ENCODE measurements at regions not wholly inside any gene's neighbourhood (a gene's known extent, or its start where the extent isn't known, plus 50 kb on each side); places are given as distances from the start of the nearest gene placed in this dataset.
A peak's percentile ranks its signal among the peaks of the same experiment; 100 is the strongest.
"Not testable (repeated sequence)": the region's sequence is repeated elsewhere in the genome, so short reads cannot be mapped to it uniquely, and the experiment has no call there.

DNA sequence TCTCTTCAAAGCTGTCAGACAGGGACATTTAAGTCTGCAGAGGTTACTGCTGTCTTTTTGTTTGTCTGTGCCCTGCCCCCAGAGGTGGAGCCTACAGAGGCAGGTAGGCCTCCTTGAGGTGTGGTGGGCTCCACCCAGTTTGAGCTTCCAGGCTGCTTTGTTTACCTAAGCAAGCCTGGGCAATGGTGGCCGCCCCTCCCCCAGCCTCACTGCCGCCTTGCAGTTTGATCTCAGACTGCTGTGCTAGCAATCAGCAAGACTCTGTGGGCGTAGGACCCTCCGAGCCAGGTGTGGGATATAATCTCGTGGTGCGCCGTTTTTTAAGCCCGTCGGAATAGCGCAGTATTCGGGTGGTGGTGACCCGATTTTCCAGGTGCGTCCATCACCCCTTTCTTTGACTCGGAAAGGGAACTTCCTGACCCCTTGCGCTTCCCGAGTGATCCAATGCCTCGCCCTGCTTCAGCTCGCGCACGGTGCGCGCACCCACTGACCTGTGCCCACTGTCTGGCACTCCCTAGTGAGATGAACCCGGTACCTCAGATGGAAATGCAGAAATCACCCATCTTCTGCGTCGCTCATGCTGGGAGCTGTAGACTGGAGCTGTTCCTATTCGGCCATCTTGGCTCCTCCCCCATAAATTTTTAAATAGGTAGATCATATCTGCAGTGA lies 785.1 kb downstream of the TDRD15 start:
- not testable (repeated sequence) for DNase-seq

DNA sequence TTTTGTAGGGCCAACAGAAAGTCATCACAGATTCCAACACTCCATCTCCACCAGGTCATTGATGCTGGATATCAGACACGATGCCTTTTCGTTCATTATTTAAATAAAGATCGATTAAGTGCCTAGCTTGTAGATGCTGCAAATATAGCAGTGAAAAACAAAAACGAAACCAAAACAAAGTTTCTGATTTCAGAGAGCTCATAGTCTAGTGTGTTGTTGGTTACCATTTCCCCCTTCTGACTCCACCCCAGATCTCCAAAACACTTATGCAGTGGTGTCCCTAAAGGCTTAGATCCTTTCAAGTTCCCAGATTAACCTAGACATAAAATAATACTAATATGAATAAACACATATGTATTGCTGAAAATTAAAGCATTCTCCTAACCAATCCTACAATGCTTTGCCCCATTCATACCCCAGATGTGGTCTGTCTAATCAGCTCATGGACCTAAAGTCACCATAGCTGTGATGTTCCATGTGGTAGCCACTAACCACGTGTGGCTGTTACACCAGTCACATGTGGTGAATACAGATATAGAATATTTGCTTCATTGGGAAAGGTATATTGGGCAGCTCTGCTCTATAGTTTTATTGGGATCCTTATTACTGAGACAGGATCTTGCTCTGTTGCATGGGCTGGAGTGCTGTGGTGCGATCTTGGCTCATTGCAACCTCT lies 787.2 kb downstream of the TDRD15 start:
- no peak for DNase-seq

DNA sequence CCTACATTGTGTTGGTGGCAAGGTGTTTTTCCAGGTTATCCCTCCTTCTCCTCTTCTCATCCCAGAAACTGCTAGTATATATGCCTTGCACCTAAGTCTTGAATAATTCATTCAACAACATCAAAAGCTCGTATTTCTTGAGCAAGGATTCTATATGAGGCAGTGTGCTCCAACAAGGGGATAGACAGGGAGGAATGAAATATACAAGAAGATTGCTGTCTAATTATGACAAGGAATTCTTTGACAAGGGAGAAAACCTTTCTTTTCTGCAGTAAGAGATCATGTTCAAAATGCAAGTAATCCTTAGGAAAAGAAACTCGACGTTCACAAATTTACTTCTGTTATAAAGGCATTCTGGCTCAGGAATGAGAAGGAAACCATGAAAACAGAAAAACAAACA lies 788.6 kb downstream of the TDRD15 start:
- DNase-seq: no peak

DNA sequence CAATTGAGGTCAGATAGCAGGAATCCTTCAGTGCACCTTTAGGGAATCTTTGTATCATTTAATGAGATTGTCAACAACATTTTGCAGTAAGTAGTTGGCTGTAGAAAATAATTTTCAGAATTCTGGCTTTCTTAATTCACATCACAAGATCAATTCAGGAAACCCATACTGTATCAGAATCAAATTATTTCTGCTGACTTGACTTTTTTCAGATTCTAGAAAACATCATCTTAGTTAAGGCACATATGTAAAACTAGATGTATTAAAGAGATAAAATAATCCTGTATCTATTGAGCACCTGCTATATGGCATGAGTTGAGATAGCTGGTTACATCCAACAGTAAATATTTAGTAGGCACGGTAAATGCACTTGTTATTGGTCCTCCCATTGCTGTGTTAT lies 791.4 kb downstream of the TDRD15 start:
- no peak for DNase-seq

DNA sequence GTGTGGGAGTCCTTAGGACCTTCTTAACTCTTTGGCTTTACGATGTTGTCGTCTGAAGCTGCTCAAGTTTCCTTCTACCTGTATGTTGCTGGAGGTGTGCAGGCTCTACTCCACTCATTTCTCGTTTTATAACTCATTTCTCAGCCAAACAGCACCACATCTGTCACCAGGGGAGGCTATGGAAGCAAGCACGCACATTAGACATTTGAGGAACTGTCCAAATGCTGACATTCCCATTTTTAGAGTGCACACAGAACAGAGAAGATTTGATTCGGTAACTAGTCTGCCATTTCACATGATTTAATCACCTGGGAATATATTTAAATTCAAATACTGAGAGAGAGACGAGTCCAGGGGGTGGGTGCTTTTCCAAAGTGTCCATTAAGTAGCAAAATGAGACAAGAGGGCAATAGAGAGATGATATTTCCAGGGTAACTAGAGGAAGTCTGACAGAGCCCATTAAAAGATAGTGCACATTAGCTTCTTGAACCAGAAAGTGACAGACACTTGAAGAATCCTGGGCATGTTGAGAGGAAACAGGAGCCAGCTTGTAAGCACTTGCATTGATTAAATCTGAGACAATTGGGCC lies 793.3 kb downstream of the TDRD15 start:
- DNase-seq: no peak

DNA sequence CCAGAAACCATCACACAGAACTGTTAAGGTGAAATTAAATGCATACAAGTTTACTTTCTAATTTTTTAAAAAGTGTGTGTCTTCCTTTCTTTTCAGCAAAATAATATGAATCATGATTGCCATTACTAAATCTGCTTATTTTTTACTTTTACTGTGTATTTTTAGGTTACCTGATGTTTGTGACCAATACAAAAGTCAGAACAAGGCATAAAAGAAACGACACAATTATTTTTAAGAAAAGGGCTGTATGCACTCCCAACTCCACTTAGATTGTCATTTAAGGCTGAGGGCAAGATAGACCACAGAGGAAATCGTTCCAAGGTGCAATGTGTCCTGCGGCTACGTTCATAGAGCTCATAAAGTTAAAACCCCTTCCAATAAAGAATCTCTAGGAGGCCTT lies 797.0 kb downstream of the TDRD15 start:
- no peak for DNase-seq

DNA sequence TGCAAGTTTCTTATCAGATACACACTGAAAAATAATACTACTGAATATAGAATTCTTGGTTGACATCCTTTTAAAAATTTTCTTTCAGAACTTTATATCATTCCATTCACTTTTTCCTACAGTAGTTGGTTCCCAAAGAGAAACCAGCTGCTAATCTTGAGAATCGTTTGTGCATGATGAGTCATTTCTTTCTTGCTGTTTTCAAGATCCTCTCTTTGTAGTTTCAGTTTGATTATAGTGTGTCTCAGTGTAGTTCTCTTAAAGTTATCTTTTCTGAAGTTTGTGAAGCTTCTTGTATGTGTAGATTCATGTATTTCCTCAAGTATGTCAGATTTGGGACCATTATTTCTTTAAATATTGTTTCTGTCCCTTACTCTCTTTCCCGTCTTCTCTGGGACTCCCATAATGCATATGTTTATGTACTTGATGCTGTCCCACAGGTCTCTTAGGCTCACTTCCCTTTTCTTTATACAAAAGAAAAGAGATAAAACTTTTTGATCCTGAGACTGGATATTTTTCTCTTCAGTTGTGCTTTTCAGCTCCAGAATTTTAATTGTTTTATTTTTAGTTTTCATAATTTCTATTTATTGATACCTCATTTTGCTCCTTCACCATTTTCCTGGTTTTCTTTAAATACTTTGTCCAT lies 801.0 kb downstream of the TDRD15 start:
- no peak for DNase-seq

DNA sequence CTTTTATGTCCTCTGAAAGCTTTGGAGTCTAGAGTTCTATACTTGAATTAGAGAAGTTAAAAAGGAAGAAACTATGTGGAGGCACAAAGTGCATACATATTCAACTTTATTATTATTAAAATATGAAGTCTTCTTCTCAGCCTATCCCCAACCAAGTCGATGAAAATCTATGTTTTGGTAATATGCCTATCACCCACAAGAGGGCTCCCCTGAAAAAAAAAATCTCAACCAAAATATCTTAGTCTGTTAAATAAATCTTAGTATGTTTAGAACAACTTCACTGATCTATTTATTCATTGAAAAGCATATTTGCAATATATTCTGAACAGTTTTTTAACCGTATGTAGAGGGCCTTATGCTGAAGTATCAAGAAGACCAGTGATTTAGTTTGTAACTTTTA lies 804.5 kb downstream of the TDRD15 start:
- peak in 1 of 2 experiments; percentile 41 for DNase-seq

DNA sequence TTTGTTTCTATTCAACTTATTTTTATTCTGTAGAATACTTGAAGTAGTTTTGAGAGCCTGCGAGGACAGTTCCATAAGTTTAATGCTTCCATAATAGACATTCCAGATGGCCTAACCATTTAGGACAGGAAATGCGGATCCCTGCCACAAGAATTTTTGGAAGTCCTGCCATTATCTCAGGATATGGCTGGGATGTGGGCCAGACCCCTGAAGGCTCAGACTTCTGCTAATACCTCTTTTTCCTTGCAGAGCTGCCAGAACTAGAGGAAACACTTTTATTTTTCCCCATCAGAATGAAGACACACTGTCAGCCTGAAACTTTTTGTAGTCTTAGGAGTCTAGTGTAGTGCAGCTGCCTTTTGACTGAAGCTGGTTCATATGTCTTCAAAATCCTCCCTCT lies 806.5 kb downstream of the TDRD15 start:
- DNase-seq: peak; percentile 40 to 76

DNA sequence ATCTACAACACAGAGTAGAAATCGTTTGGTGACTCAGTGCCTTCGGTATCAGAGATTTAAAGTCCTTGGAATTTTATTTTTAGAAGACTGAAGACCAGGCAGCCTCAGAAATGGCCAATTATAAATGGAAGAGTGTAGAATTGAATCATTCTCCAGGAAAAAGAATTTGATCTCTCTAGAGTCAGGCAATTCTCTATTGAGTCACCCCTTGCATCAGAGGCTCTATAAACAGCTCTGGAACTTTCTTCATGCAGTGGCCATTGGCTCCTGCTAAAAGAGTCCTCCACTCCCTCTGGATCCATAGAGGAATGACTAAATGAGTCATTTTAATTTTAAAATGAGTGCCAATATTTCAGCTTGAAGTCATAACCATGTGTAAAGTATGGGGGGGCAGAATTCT lies 816.2 kb downstream of the TDRD15 start:
- no peak for DNase-seq

DNA sequence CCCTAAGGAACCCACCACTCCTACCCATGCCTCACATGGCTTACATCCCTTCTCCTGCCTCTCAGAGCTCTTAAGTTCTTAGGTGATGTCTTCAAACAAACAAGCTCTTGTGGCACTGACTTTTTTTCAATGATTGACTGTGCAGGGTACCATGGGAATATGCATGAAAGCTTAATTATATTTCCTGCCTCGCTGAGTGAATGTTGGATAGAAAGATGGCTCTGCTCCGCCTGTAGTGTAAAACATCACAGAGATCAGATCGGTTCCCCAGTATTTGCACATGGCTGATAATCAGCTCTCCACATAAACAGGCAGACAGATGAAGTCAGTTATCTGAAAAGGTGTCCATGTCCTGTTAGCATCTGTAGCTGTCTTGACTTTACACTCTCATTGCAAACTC lies 820.8 kb downstream of the TDRD15 start:
- DNase-seq: no peak

DNA sequence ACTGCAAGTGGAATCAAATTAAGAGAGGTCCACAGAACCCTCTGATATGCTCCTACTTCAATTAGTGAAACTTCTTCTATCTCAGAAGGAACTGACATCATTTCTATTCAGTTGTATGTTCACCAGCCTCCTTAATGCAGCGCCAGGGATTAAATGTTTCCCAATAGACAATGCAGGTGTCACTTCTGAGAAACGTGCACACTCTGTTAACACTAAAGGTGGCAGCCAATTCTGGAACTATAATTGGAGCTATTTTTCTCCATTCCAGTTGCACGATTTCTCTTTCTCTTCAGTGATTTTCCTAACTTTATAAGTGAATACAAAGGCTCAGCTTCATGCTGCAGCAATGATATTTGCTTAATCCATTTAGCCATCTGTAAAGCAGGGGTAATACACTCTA lies 821.9 kb downstream of the TDRD15 start:
- no peak for DNase-seq

DNA sequence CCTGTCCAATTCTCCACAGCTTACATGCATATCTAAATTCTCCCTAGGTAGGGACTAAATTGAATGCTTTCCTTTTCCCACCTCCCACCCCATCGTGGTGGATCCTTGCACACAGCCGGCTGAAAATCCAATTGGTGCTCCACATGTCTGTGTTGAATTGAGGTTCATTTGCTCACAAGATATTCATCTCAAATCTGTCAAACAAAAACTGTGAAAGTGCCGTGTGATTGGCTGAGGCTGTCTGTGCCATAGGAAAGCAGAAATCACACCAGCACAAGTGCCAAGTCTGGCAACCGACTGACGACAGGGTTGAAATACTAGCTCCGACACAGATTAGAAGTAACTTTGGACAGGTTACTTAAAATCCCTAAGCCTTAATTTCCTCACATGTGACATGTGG lies 823.3 kb downstream of the TDRD15 start:
- DNase-seq: no peak

DNA sequence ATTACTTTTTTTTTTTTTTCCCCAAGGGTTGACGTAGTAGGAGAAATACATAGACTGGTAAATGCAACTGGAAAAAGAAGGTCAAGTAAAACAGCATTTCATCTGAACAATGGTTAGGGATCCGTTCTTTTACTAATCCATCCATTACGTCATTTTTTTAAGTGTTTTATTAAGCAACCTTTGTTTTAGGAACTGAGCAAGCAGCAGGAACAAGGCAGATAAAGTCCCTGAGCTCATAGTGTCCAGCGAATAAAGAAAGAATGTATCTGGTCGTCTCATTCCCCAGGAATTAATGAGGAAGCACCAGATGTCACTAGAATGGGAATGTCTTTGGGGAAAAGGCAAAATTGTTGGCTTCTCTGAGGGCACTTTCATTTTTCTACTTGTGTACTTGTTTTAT lies 842.4 kb downstream of the TDRD15 start:
- no peak for DNase-seq

DNA sequence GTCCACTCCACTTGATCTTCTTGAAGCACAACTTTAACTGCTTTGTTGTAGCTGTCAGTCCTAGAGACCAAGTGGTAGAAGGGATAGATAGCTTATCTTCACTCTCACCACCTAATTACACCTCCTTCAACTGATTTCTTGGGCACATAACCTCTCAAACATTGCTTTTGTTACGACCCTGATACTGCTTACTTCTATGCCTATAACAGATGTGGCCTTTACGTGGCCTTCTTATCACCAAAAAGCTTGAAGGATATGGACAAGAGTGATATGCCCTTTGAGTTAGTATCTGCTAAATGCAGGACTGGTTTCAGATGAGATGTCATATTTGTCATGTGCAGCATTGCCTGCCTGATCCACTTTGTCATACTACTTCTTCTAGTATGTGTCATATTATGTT lies 847.2 kb downstream of the TDRD15 start:
- DNase-seq: no peak

DNA sequence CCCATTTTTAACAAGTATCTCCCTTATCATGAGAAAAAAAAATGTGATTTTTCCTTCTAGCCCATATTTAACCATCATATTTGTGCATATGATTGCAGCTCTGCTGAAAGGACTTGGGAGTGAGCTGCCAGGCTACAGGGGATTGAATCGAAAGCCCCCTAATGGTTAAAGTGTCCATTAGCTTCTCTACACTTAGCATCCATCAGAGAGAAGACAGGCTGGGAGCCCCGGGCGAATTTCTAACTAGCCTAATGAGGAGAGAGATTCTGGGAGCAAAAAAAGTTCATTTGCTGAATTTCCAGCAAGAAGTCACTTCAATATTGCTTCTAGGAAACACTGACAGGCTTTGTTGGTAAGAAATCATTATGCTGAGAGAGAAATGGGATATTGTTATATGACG lies 848.8 kb downstream of the TDRD15 start:
- DNase-seq: no peak

DNA sequence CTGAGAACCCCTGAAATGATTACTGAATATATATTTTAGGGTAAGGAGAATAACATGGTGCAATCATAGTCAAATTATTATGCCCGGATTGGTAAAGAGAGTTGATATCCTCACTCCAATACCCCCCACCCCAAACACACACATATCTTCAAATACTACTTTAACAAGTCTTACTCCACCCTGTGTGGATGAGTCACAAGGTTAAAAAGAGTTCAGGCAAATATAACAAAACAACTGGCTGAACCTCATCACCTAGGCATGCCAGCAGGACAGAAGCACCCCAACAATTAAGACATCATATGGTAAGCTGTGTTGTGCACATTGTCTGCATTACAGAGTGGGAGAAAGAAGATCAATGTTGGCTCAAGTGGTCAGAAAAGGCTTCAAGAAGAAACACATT lies 857.4 kb downstream of the TDRD15 start:
- no peak for DNase-seq

DNA sequence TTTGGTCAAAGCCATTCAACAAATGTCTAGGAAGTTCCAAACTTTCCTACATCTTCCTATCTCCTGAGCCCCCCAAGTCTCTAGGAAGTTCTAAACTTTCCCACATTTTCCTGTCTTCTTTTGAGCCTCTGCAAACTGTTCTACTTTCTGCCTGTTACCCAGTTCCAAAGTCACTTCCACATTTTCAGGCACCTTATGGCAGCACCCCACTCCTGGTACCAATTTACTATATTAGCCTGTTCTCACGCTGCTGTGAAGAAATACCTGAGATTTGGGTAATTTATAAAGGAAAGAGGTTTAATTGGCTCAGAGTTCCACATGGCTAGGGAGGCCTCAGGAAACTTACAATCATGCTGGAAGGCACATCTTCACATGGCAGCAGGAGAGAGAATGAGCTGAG lies 869.2 kb downstream of the TDRD15 start:
- no peak for DNase-seq

DNA sequence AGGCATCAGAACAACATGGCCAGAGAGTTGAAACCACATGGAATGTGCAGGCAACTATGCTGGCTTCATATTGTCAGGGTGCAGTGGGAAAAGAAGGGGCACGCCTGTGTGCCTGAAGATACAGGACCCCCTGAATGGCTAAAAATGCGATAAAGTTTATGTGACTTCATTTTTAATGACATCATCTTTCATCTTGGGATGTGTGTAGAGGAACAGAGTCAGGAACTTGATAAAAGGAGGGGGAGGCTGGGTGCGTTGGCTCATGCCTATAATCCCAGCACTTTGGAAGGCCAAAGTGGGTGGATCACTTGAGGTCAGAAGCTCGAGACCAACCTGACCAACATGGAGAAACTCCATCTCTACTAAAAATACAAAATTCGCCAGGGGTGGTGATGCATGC lies 872.6 kb downstream of the TDRD15 start:
- DNase-seq: no peak

DNA sequence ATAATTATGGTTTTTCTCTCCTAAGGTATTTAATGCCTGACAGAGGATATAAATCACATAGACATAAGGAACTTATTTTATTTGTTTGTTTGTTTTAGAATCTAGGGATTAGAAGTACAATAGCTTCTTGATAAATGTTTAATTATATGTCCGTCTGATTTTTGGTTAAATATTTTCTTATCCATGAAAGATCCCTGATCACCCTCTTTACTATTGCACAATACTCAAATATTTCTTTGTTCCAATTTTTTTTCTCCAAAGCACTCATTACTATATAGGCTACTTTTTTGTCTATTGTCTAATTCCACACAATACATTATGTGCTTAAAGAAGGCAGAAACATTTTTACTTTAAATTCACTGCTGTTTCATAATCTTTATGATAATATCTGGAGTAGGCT lies 875.8 kb downstream of the TDRD15 start:
- no peak for DNase-seq

DNA sequence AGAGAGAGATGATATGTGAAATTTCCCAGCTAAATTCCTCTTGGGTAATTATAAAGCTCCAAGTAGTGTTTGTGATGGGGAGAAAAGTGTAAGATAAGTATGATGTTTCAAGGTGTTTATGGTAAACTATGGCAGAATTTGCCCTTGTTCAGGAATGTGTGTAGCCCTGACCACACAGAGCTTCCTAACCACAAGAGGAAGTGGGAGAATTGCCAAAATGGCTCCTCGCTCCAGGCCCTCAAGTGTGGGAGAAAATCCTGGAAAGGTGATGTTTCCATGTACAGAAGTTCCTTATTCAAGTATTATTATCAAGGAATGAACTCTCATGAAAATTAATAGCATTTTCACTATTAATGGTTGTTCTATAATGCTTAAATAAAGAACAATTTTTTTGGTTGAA lies 878.3 kb downstream of the TDRD15 start:
- DNase-seq: no peak

DNA sequence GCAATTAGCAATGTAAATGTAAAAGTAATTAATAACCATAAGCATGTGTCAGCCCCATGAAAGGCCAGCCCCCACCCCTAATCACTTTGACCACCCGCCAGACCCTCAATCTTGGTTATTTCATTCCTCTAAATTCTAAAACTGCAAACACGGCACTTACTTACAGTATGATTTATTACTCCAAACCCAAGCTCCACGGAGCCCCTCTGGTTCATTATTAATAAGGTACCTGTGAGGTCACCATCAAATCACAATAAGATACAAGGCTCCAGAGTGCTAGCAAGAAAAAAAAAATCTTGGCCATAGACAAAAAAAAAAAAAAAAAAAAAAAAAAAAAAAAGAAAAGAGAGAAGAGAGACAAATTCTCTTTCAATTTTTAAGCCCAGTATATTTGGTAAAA lies 879.5 kb downstream of the TDRD15 start:
- no peak for DNase-seq

DNA sequence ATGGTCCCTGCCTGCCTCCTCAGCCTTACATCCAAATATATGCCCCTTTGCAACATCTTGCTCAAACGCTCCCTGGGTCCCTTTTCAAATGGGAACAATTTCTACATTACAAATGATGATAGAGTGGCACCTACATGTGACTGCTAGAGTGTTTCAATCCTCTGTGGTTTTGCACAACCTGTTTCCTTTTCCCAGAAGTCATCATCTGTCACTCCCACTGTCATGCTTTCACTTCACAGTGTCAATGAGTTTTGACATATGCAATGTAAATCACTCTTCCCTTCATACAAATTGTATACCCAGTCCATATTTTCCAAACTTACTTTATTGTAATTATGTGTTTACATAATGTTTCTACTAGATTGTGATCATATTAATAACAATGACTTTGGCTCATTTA lies 887.3 kb downstream of the TDRD15 start:
- no peak for DNase-seq

DNA sequence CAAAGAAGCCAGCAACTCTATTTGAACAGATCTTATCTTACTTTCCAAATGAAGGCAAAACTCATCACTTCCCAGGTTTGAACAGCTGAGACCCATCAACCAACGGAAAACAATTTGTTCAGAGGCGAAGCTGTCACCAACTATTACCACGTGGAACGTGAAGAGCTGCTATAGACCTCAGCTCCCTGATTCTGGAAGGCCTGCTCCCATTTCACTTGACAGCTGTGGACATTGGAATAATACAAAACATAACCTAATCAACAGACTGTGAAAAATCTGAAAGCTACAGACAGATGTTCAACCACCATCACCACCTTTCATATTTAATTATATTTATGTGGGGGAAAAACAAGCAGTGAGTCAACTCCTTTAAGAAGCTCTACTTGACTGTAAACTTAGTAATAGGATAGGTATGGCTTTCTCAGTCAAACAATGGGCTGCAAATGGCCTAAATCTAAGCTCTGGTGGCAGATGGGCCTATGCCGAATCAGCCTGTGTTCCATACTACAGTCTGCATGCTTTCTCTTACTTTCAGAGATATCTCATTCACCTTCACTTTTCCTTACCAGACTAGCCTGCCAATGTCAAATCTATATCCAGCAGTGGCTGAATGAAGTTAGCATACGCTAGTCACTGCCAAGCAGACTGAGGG lies 896.4 kb downstream of the TDRD15 start:
- DNase-seq: peak in 1 of 2 experiments; percentile 36
